SK-N-SH (cell line): ENCODE measurements at regions not wholly inside any gene's neighbourhood (a gene's known extent, or its start where the extent isn't known, plus 50 kb on each side); places are given as distances from the start of the nearest gene placed in this dataset.

ENCODE experiments used
- CTCF ChIA-PET: fragments of 300-600, 350-600 bp; formaldehyde crosslinking; extraction: SDS; loops from one replicate; lab custom pipeline; 2021; lab: Yijun Ruan, JAX
- POLR2A ChIA-PET: fragments of 350-600 bp; sonication (Branson Sonifier 250); formaldehyde crosslinking; extraction: SDS; loops from one replicate; lab custom pipeline; 2020; ENCODE audit warnings: antibody characterized with exemption, inconsistent platforms; lab: Yijun Ruan, JAX
- DNase-seq: peaks from one replicate; pipeline ENCODE4 v3.0.0; 2012
- H2AFZ ChIP-seq: fragments of 200-600 bp; sonication (generic); 2 replicates; pipeline ENCODE4 v1.8.1; 2016; ENCODE audit warnings: antibody characterized with exemption, mild to moderate bottlenecking, low read depth
- H3F3A ChIP-seq: fragments of 200-600 bp; sonication (generic); replicated peaks from 2 replicates; pipeline ENCODE3; 2016; ENCODE audit warnings: antibody characterized with exemption, mild to moderate bottlenecking; ENCODE audit not compliant: insufficient read depth
- H3K27ac ChIP-seq, 2 experiments: fragments of 200-500 bp in 1 of 2; fragments of 200-600 bp in 1 of 2; sonication (Bioruptor generic) in 1 of 2; sonication (generic), shearing (Covaris generic) in 1 of 2; 2 replicates each; pipeline versions ENCODE4 v1.5.1 to v1.6.1; 2014 to 2016; ENCODE audit warnings: low read depth in 2 of 2, inconsistent platforms in 1 of 2, low read length in 1 of 2, mild to moderate bottlenecking in 1 of 2, mixed read lengths in 1 of 2
- H3K27me3 ChIP-seq: fragments of 200-600 bp; sonication (generic), shearing (Covaris generic); 2 replicates; pipeline ENCODE4 v1.6.1; 2016; ENCODE audit warnings: mixed run types; ENCODE audit not compliant: insufficient read depth
- H3K36me3 ChIP-seq, 2 experiments: fragments of 200-500 bp in 1 of 2; fragments of 200-600 bp in 1 of 2; sonication (Bioruptor generic) in 1 of 2; sonication (generic) in 1 of 2; replicated peaks in 1 of 2; 2 replicates each; pipeline versions ENCODE3 to v1.5.1; 2014 to 2016; ENCODE audit warnings: low read length in 1 of 2, mild to moderate bottlenecking in 1 of 2; ENCODE audit not compliant: insufficient read depth in 2 of 2, control insufficient read depth in 1 of 2
- H3K4me1 ChIP-seq, 2 experiments: fragments of 200-500 bp in 1 of 2; fragments of 200-600 bp in 1 of 2; sonication (Bioruptor generic) in 1 of 2; sonication (generic), shearing (Covaris generic) in 1 of 2; 2 replicates each; pipeline versions ENCODE4 v1.5.1 to v1.6.1; 2014 to 2016; ENCODE audit warnings: low read depth in 1 of 2, low read length in 1 of 2, mixed run types in 1 of 2; ENCODE audit not compliant: insufficient read depth in 2 of 2, control insufficient read depth in 1 of 2
- H3K4me2 ChIP-seq: fragments of 200-600 bp; sonication (generic), shearing (Covaris generic); 2 replicates; pipeline ENCODE4 v1.6.1; 2017; ENCODE audit warnings: mixed run types
- H3K4me3 ChIP-seq, 2 experiments: fragments of 200-500 bp in 1 of 2; fragments of 200-600 bp in 1 of 2; sonication (Bioruptor generic) in 1 of 2; sonication (generic), shearing (Covaris generic) in 1 of 2; 2 replicates each; pipeline versions ENCODE4 v1.5.1 to v1.8.1; 2014 to 2016; ENCODE audit warnings: low read depth in 2 of 2, inconsistent platforms in 1 of 2, low read length in 1 of 2, mild to moderate bottlenecking in 1 of 2, mixed read lengths in 1 of 2, moderate library complexity in 1 of 2
- H3K79me2 ChIP-seq: fragments of 200-600 bp; sonication (generic); 2 replicates; pipeline ENCODE4 v1.8.1; 2017; ENCODE audit warnings: mild to moderate bottlenecking; ENCODE audit not compliant: insufficient read depth
- H3K9ac ChIP-seq: fragments of 200-600 bp; sonication (generic); 2 replicates; pipeline ENCODE4 v1.6.1; 2017; ENCODE audit warnings: mixed run types
- H3K9me2 ChIP-seq: fragments of 200-600 bp; sonication (generic); 2 replicates; pipeline ENCODE4 v1.6.1; 2017; ENCODE audit warnings: mixed run types
- H3K9me3 ChIP-seq: fragments of 200-600 bp; sonication (generic); 2 replicates; pipeline ENCODE4 v1.6.1; 2017; ENCODE audit warnings: mixed run types, mild to moderate bottlenecking, moderate library complexity
- H4K20me1 ChIP-seq: fragments of 200-600 bp; sonication (generic); 2 replicates; pipeline ENCODE4 v1.6.1; 2017; ENCODE audit warnings: mild to moderate bottlenecking, mixed run types; ENCODE audit not compliant: insufficient read depth
- EP300 ChIP-seq, 2 experiments: IDR thresholded peaks; 2 replicates each; pipeline versions ENCODE4 v1.4.0 to v1.6.1; 2012; ENCODE audit warnings: borderline replicate concordance in 1 of 2, low read depth in 1 of 2, low read length in 1 of 2
- EZH2phosphoT487 ChIP-seq: fragments of 200-600 bp; sonication (generic); IDR thresholded peaks from 2 replicates; pipeline ENCODE4 v1.6.1; 2017; ENCODE audit warnings: low read depth, mixed run types, mild to moderate bottlenecking, antibody characterized with exemption, moderate library complexity, borderline replicate concordance
- FOSL2 ChIP-seq: IDR thresholded peaks from 2 replicates; pipeline ENCODE4 v1.4.0; 2012; ENCODE audit warnings: low read depth, mild to moderate bottlenecking, moderate library complexity, borderline replicate concordance
- FOXJ3 ChIP-seq: sonication (generic); formaldehyde crosslinking; IDR thresholded peaks from 2 replicates; pipeline ENCODE4 v1.5.1; 2020; ENCODE audit warnings: mild to moderate bottlenecking, missing genetic modification reagents
- FOXM1 ChIP-seq: IDR thresholded peaks from 2 replicates; pipeline ENCODE4 v1.4.0; 2012; ENCODE audit warnings: low read depth, mild to moderate bottlenecking
- IRF3 ChIP-seq: fragments of 150-350 bp; IDR thresholded peaks from 2 replicates; pipeline ENCODE4 v1.6.1; 2016; ENCODE audit warnings: mild to moderate bottlenecking, low read depth, low read length
- MAX ChIP-seq: IDR thresholded peaks from 2 replicates; pipeline ENCODE4 v1.4.0; 2012; ENCODE audit warnings: low read depth
- NRF1 ChIP-seq: IDR thresholded peaks from 2 replicates; pipeline ENCODE4 v1.6.1; 2012; ENCODE audit warnings: low read depth, mild to moderate bottlenecking, low read length
- PBX3 ChIP-seq: IDR thresholded peaks from 2 replicates; pipeline ENCODE4; 2012
- POLR2AphosphoS5 ChIP-seq: IDR thresholded peaks from 2 replicates; pipeline ENCODE4 v1.6.1; 2012; ENCODE audit warnings: low read depth, low read length
- RFX5 ChIP-seq: IDR thresholded peaks from 2 replicates; pipeline ENCODE4 v1.6.1; 2012; ENCODE audit warnings: mild to moderate bottlenecking, improper control_type of control experiment, low read length
- RXRA ChIP-seq: IDR thresholded peaks from 2 replicates; pipeline ENCODE4 v1.4.0; 2012; ENCODE audit warnings: low read depth, mild to moderate bottlenecking, borderline replicate concordance
- SIN3A ChIP-seq: IDR thresholded peaks from 2 replicates; pipeline ENCODE4 v1.6.1; 2012; ENCODE audit warnings: low read depth, mild to moderate bottlenecking, low read length, moderate library complexity, borderline replicate concordance
- SMC3 ChIP-seq: IDR thresholded peaks from 2 replicates; pipeline ENCODE4 v1.6.1; 2012; ENCODE audit warnings: low read depth, low read length, improper control_type of control experiment
- TCF12 ChIP-seq: IDR thresholded peaks from 2 replicates; pipeline ENCODE4 v1.4.0; 2012
- TEAD4 ChIP-seq: IDR thresholded peaks from 2 replicates; pipeline ENCODE4 v1.4.0; 2012; ENCODE audit warnings: mild to moderate bottlenecking, borderline replicate concordance; ENCODE audit not compliant: insufficient read depth
- USF1 ChIP-seq: IDR thresholded peaks from 2 replicates; pipeline ENCODE4 v1.4.0; 2012; ENCODE audit warnings: low read depth, borderline replicate concordance
- YY1 ChIP-seq: IDR thresholded peaks from 2 replicates; pipeline ENCODE4 v1.4.0; 2012; ENCODE audit warnings: low read depth, mild to moderate bottlenecking
- WGBS: methylation state at CpG from one replicate; pipeline ENCODE4 v1.1.6; 2017; ENCODE audit warnings: low lambda C conversion rate; 5-methylcytosine and 5-hydroxymethylcytosine counted together

GRCh38 chr4:136985683-136986082 lies 546.6 kb downstream of the PCDH18 start:
- Histone ChIP-seq H3K9me2 (no peaks in the 10 kb centered on the region), H3K4me2 (no peak overlapping the region), H3K27me3 (no peaks in the 10 kb centered on the region), H2AFZ (no peak overlapping the region), H3K9me3 (0 out of 2 replicates have a peak, but pooled peaks cover 6% of the 10 kb centered on the region), H3K4me3 (no peak overlapping the region), H3K9ac (no peak overlapping the region), H4K20me1 (no peaks in the 10 kb centered on the region), H3K36me3 (no peaks in the 10 kb centered on the region), H3K79me2 (no peaks in the 10 kb centered on the region), H3F3A (no peaks in the 10 kb centered on the region), H3K4me1 (no peaks in the 10 kb centered on the region), H3K27ac (no peak overlapping the region)
- TF ChIP-seq SIN3A (no peak), SMC3 (no peak), MAX (no peak), RXRA (no peak), IRF3 (no peak), FOXJ3 (no peak), USF1 (no peak), POLR2AphosphoS5 (no peak), YY1 (no peak), TEAD4 (no peak), RFX5 (no peak), PBX3 (no peak), EP300 (IDR thresholded peaks at IDR 0.05; ENCODE audit: borderline replicate concordance in 1 of 2, low read depth in 1 of 2, low read length in 1 of 2) (no peak), TCF12 (no peak), FOSL2 (no peak), FOXM1 (no peak)
- WGBS: 32% methylated on average over 1 of the region's 1 CpG
- ChIA-PET CTCF (no interaction called here), POLR2A (no interaction called here)
- DNase-seq: no peak

- H3K4me3 ChIP-seq: no peak overlapping the region
- no peak overlapping the region for H3K9ac ChIP-seq
- TF ChIP-seq FOXJ3: no peak
- no peak for TF ChIP-seq NRF1
- no peak for TF ChIP-seq EZH2phosphoT487
- H3K9me2 ChIP-seq: no peaks in the 10 kb centered on the region
- no peaks in the 10 kb centered on the region for H3K4me1 ChIP-seq
- no peak overlapping the region for H3K27ac ChIP-seq
- H3K27me3 ChIP-seq: no peaks in the 10 kb centered on the region
- H3F3A ChIP-seq: no peaks in the 10 kb centered on the region
- H2AFZ ChIP-seq: no peak overlapping the region
- H3K36me3 ChIP-seq: no peaks in the 10 kb centered on the region
- no peaks in the 10 kb centered on the region for H4K20me1 ChIP-seq
- no peaks in the 10 kb centered on the region for H3K79me2 ChIP-seq
- no peak overlapping the region for H3K4me2 ChIP-seq
- ChIA-PET POLR2A (no interaction called here), CTCF (no interaction called here)
- WGBS: 73% methylated on average over 4 of the region's 4 CpGs
- no peak for DNase-seq
- no peaks in the 10 kb centered on the region for H3K9me3 ChIP-seq
Observed at GRCh38 chr4:136967069-136967468, 565.2 kb downstream of the PCDH18 start.
